GM12878 (cell line): ENCODE measurements at regions not wholly inside any gene's neighbourhood (a gene's known extent, or its start where the extent isn't known, plus 50 kb on each side); places are given as distances from the start of the nearest gene placed in this dataset.

Source experiments
- ATAC-seq: fragments of 200-7000 bp; cut with Tn5 transposase; 3 replicates; pipeline ENCODE4 v1.9.1; 2020; ENCODE audit warnings: mild to moderate bottlenecking, moderate library complexity
- BruUV-seq: library from RNA; stranded (reverse); fragments of 400-500 nt; replicated peaks from 2 replicates; lab custom pipeline; 2021; lab: Mats Ljungman, UMichigan
- CTCF ChIA-PET: fragments of 300-600 bp; sonication (Branson Sonifier 250); formaldehyde crosslinking; extraction: SDS; loops from one replicate; lab custom pipeline; 2021; ENCODE audit warnings: inconsistent platforms; lab: Yijun Ruan, JAX
- POLR2A ChIA-PET: fragments of 350-600 bp; formaldehyde crosslinking; extraction: SDS; loops from one replicate; lab custom pipeline; 2021; ENCODE audit warnings: inconsistent platforms; lab: Charles Lee
- RAD21 ChIA-PET: fragments of 300-600 bp; sonication (Branson Sonifier 250); formaldehyde crosslinking; loops from one replicate; lab custom pipeline; 2023; ENCODE audit warnings: antibody characterized with exemption; ENCODE audit not compliant: unreplicated experiment; lab: Charles Lee
- SMC1A ChIA-PET: fragments of 300-600 bp; sonication (Branson Sonifier 250); formaldehyde crosslinking; loops from one replicate; lab custom pipeline; 2023; ENCODE audit not compliant: unreplicated experiment, uncharacterized antibody; lab: Charles Lee
- DNase-seq: peaks from one replicate; pipeline ENCODE4 v3.0.0-alpha.2; 2011; ENCODE audit warnings: low read depth, low spot score
- FAIRE-seq: peaks from 3 replicates; lab custom pipeline; 2011; peaks lifted over from hg19 to GRCh38; lab: Jason Lieb, UNC
- H2AFZ ChIP-seq: 2 replicates; pipeline ENCODE4 v1.6.0; 2011; ENCODE audit warnings: low read depth, low read length, control low read depth; ENCODE audit not compliant: control insufficient read depth
- H3K27ac ChIP-seq: 2 replicates; pipeline ENCODE4 v1.5.1; 2011; ENCODE audit warnings: control low read depth; ENCODE audit not compliant: control insufficient read depth, insufficient read depth
- H3K27me3 ChIP-seq, 2 experiments: replicated peaks in 1 of 2; 2 replicates each; pipeline versions ENCODE4 v1.6.0 to v1.6.1; 2011; ENCODE audit warnings: low read length in 1 of 2; ENCODE audit not compliant: control insufficient read depth in 2 of 2, insufficient read depth in 2 of 2
- H3K36me3 ChIP-seq, 2 experiments: 2 replicates each; pipeline ENCODE4 v1.5.1; 2011; ENCODE audit warnings: low read length in 1 of 2; ENCODE audit not compliant: control insufficient read depth in 2 of 2, insufficient read depth in 2 of 2
- H3K4me1 ChIP-seq: 2 replicates; pipeline ENCODE4 v1.6.1; 2011; ENCODE audit warnings: mild to moderate bottlenecking, low read length, moderate library complexity, mixed read lengths; ENCODE audit not compliant: control insufficient read depth, insufficient read depth
- H3K4me2 ChIP-seq: 2 replicates; pipeline ENCODE4 v1.6.0; 2011; ENCODE audit warnings: control low read depth; ENCODE audit not compliant: control insufficient read depth, insufficient read depth
- H3K4me3 ChIP-seq: fragments of 200-600 bp; sonication (generic); 2 replicates; pipeline ENCODE4 v1.5.1; 2016
- H3K79me2 ChIP-seq: 2 replicates; pipeline ENCODE4 v1.6.0; 2011; ENCODE audit warnings: low read length; ENCODE audit not compliant: control insufficient read depth, insufficient read depth
- H3K9ac ChIP-seq: 2 replicates; pipeline ENCODE4 v1.8.0; 2011; ENCODE audit warnings: low read length, control low read depth, mixed read lengths; ENCODE audit not compliant: control insufficient read depth, insufficient read depth
- H3K9me3 ChIP-seq: replicated peaks from 3 replicates; pipeline ENCODE4 v1.5.1; 2011; ENCODE audit warnings: mild to moderate bottlenecking, low read length; ENCODE audit not compliant: control insufficient read depth, insufficient read depth
- H4K20me1 ChIP-seq: 2 replicates; pipeline ENCODE4 v1.6.0; 2011; ENCODE audit not compliant: control insufficient read depth, insufficient read depth
- ASH2L ChIP-seq: fragments of 300-600, 200-600 bp; sonication (generic); IDR thresholded peaks from 2 replicates; pipeline ENCODE4 v1.6.1; 2017; ENCODE audit warnings: low read depth, mild to moderate bottlenecking, borderline replicate concordance
- GABPA ChIP-seq: IDR thresholded peaks from 2 replicates; pipeline ENCODE4 v1.6.1; 2014; ENCODE audit warnings: antibody characterized with exemption, low read depth, mild to moderate bottlenecking, inconsistent platforms
- PML ChIP-seq: IDR thresholded peaks from 2 replicates; pipeline ENCODE4 v1.6.1; 2012; ENCODE audit warnings: low read length, inconsistent platforms
- SIN3A ChIP-seq: IDR thresholded peaks from 2 replicates; pipeline ENCODE4 v1.6.1; 2012; ENCODE audit warnings: low read depth, low read length, improper control_type of control experiment
- ZZZ3 ChIP-seq: IDR thresholded peaks from 2 replicates; pipeline ENCODE4 v1.6.1; 2011; ENCODE audit warnings: low read depth; ENCODE audit not compliant: control insufficient read depth, insufficient read length
- WGBS: methylation state at CpG from one replicate; pipeline ENCODE4 v1.1.6; 2016; ENCODE audit warnings: low lambda C conversion rate; ENCODE audit not compliant: insufficient replicate concordance, insufficient coverage; ENCODE audit errors: missing lambda C conversion rate; 5-methylcytosine and 5-hydroxymethylcytosine counted together
- in situ Hi-C: fragments of 300-500 bp; cut with MboI; formaldehyde crosslinking; loops from 9 replicates; pipeline ENCODE4 v1.14.3; 2018; ENCODE audit warnings: mixed read lengths
- intact Hi-C: fragments of 100-400 bp; cut with micrococcal nuclease; formaldehyde crosslinking; loops from one replicate; pipeline ENCODE4 v1.14.2; 2022; ENCODE audit not compliant: unreplicated experiment
- TF ChIP-seq, protein P1 (sequence below): fragments of 450-650 bp; IDR thresholded peaks from 2 replicates; pipeline ENCODE4 v1.6.1; 2016; ENCODE audit warnings: mild to moderate bottlenecking
- TF ChIP-seq, protein P2 (sequence below): fragments of 450-650 bp; IDR thresholded peaks from 2 replicates; pipeline ENCODE4 v1.6.1; 2017; ENCODE audit warnings: mild to moderate bottlenecking, moderate library complexity

DNA sequence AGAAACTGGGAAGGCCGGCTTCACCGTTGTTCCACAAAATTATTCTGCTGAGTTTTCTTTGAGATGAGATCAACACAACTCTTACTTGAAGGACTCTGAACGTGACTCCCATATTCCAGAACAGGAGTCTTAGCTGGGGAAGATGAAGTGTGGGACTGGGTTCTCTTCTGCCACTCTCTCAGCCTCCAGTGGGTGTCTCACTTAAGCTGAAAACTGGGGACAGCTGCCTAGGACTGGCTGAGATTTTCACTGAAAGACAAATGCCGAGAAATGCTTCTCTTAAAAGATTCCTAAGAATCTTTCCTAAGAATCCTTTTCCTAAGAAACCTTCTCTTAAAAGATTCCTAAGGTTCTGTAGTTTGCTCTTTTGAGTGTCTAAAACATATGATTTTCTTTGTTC is 156.6 kb upstream of the LHCGR start:
- Histone ChIP-seq H3K9ac (no peak overlapping the region), H3K27me3 (no peaks in the 10 kb centered on the region), H3K79me2 (no peaks in the 10 kb centered on the region), H3K4me2 (no peak overlapping the region), H3K9me3 (no peaks in the 10 kb centered on the region), H3K4me1 (no peaks in the 10 kb centered on the region)
- RAD21 ChIA-PET = no interaction called here
- BruUV-seq = no TSS peak
- ATAC-seq = no peak
- 16% methylated on average over 4 of the region's 4 CpGs for WGBS
- no peak for TF ChIP-seq GABPA
- TF ChIP-seq, protein P1, sequence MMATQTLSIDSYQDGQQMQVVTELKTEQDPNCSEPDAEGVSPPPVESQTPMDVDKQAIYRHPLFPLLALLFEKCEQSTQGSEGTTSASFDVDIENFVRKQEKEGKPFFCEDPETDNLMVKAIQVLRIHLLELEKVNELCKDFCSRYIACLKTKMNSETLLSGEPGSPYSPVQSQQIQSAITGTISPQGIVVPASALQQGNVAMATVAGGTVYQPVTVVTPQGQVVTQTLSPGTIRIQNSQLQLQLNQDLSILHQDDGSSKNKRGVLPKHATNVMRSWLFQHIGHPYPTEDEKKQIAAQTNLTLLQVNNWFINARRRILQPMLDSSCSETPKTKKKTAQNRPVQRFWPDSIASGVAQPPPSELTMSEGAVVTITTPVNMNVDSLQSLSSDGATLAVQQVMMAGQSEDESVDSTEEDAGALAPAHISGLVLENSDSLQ = no peak
- no peak for TF ChIP-seq ZZZ3
- TF ChIP-seq ASH2L = no peak
- no peak for TF ChIP-seq PML
- TF ChIP-seq, protein P2, sequence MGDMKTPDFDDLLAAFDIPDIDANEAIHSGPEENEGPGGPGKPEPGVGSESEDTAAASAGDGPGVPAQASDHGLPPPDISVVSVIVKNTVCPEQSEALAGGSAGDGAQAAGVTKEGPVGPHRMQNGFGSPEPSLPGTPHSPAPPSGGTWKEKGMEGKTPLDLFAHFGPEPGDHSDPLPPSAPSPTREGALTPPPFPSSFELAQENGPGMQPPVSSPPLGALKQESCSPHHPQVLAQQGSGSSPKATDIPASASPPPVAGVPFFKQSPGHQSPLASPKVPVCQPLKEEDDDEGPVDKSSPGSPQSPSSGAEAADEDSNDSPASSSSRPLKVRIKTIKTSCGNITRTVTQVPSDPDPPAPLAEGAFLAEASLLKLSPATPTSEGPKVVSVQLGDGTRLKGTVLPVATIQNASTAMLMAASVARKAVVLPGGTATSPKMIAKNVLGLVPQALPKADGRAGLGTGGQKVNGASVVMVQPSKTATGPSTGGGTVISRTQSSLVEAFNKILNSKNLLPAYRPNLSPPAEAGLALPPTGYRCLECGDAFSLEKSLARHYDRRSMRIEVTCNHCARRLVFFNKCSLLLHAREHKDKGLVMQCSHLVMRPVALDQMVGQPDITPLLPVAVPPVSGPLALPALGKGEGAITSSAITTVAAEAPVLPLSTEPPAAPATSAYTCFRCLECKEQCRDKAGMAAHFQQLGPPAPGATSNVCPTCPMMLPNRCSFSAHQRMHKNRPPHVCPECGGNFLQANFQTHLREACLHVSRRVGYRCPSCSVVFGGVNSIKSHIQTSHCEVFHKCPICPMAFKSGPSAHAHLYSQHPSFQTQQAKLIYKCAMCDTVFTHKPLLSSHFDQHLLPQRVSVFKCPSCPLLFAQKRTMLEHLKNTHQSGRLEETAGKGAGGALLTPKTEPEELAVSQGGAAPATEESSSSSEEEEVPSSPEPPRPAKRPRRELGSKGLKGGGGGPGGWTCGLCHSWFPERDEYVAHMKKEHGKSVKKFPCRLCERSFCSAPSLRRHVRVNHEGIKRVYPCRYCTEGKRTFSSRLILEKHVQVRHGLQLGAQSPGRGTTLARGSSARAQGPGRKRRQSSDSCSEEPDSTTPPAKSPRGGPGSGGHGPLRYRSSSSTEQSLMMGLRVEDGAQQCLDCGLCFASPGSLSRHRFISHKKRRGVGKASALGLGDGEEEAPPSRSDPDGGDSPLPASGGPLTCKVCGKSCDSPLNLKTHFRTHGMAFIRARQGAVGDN = no peak
- TF ChIP-seq SIN3A = no peak
- TF ChIP-seq, all 136 proteins: peak for 0
- POLR2A ChIA-PET = no interaction called here
- FAIRE-seq = no peak
- Histone ChIP-seq H3K27ac (no peak overlapping the region), H2AFZ (no peak overlapping the region), H3K4me3 (no peak overlapping the region), H3K36me3 (no peaks in the 10 kb centered on the region), H4K20me1 (no peaks in the 10 kb centered on the region)
- DNase-seq = no peak
- SMC1A ChIA-PET = no interaction called here
- intact Hi-C loops = no loop called here
- in situ Hi-C loops = no loop called here
- CTCF ChIA-PET = interaction anchor here (0.6 kb wide), 1 partner anchor 54 kb away, joined by 3 read pairs; no protein-coding TSS in a partner anchor
